HG03135 (cell line): ENCODE measurements at regions not wholly inside any gene's neighbourhood (a gene's known extent, or its start where the extent isn't known, plus 50 kb on each side); places are given as distances from the start of the nearest gene placed in this dataset.

Experiments used
- ATAC-seq: cut with Tn5 transposase; IDR thresholded peaks from one replicate; pipeline ENCODE4 v1.9.1; 2021; ENCODE audit warnings: mild to moderate bottlenecking, moderate library complexity; ENCODE audit not compliant: unreplicated experiment

- no peak for ATAC-seq
Measured at GRCh38 chr5:33277061-33277650, 163.6 kb upstream of the TARS1 start.

- no peak for ATAC-seq
Measured at GRCh38 chr5:33281431-33281843, 159.3 kb upstream of the TARS1 start.

GRCh38 chr5:33282157-33282556 is 158.6 kb upstream of the TARS1 start:
- no peak for ATAC-seq

- ATAC-seq = no peak
Measured at GRCh38 chr5:33282696-33283095, 158.1 kb upstream of the TARS1 start.

GRCh38 chr5:33283243-33283642 is 157.5 kb upstream of the TARS1 start:
- no peak for ATAC-seq

- no peak for ATAC-seq
Measured at GRCh38 chr5:33284681-33285080, 156.1 kb upstream of the TARS1 start.

- no peak for ATAC-seq
Measured at GRCh38 chr5:33287242-33287641, 153.5 kb upstream of the TARS1 start.

- no peak for ATAC-seq
Measured at GRCh38 chr5:33291216-33292000, 149.4 kb upstream of the TARS1 start.

GRCh38 chr5:33297760-33298216 is 143.0 kb upstream of the TARS1 start:
- ATAC-seq = no peak

GRCh38 chr5:33299621-33300208 is 141.1 kb upstream of the TARS1 start:
- ATAC-seq = peak; percentile 29

- ATAC-seq = peak; percentile 68
Measured at GRCh38 chr5:33300209-33300742, 140.5 kb upstream of the TARS1 start.

- ATAC-seq = no peak
Measured at GRCh38 chr5:33303579-33304095, 137.1 kb upstream of the TARS1 start.

- ATAC-seq = no peak
Measured at GRCh38 chr5:33304601-33305000, 136.2 kb upstream of the TARS1 start.

- ATAC-seq = no peak
Measured at GRCh38 chr5:33305572-33305971, 135.2 kb upstream of the TARS1 start.

- ATAC-seq = no peak
Measured at GRCh38 chr5:33306758-33307157, 134.0 kb upstream of the TARS1 start.

GRCh38 chr5:33308586-33308985 is 132.2 kb upstream of the TARS1 start:
- ATAC-seq = no peak

- no peak for ATAC-seq
Measured at GRCh38 chr5:33309068-33309467, 131.7 kb upstream of the TARS1 start.

- no peak for ATAC-seq
Measured at GRCh38 chr5:33309536-33310345, 131.0 kb upstream of the TARS1 start.

- no peak for ATAC-seq
Measured at GRCh38 chr5:33310451-33310850, 130.3 kb upstream of the TARS1 start.

GRCh38 chr5:33311893-33312292 is 128.9 kb upstream of the TARS1 start:
- ATAC-seq = no peak
